GM18508 (cell line): ENCODE measurements at regions not wholly inside any gene's neighbourhood (a gene's known extent, or its start where the extent isn't known, plus 50 kb on each side); places are given as distances from the start of the nearest gene placed in this dataset.

Experiments used
- ATAC-seq: cut with Tn5 transposase; IDR thresholded peaks from one replicate; pipeline ENCODE4 v1.9.1; 2021; ENCODE audit warnings: moderate number of reproducible peaks; ENCODE audit not compliant: insufficient read depth, unreplicated experiment

DNA sequence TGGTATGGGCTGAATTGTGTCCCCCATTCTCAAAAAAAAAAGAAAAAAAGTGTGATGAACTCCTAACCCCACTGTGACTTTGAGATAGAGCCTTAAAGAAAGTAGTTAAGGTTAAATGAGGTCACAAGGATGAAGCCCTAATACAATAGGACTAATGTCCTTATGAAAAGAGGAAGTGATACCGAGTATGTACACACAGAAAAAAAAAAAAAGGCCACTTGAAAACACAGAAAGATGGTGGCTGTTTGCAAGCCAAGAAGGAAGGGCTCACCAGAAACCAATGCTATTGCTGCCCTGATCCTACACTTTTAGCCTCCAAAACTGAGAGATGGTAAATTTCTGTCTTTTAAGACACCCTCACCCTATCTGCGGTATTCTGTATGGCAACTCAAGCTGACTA lies 955.6 kb downstream of the PCDH17 start:
- peak; percentile 90 for ATAC-seq

- ATAC-seq, result no peak
Measured at GRCh38 chr13:58592052-58592451, 960.5 kb downstream of the PCDH17 start.

DNA sequence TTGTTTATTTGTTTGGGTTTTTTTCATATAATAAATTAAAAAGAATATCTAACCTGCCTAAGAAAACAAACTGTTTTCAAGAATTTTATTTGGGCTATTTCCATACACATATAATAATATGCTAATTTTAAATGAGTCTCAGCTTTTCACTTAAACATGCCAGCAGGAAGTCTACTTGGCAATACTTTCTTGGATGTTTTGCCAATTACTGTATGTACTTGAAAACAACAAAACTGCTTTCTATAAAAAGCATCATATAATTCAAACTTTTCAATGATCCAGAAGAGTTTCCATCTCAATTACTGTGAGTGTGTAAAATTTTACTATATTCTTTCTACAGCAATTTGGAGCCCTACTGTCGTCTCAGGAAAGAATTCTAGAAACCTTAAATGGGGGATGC lies 961.2 kb downstream of the PCDH17 start:
- no peak for ATAC-seq

- ATAC-seq, result no peak
Measured at GRCh38 chr13:58594747-58595600, 963.4 kb downstream of the PCDH17 start.

DNA sequence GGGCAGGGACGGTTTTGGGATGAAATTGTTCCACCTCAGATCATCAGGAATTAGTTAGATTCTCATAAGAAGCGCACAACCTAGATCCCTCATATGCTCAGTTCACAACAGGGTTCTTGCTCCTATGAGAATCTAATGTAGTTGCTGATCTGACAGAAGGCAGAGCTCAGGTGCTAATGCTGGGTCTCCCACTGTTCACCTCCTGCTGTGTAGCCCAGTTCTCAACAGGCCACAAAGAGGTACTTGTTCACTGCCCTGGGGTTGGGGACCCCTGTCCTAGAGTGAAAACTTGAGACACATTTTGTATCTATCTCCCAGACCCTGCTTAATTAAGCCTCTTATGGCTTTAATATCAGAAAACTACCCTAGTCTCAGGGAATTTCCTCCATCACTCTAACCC lies 966.0 kb downstream of the PCDH17 start:
- ATAC-seq, result no peak

GRCh38 chr13:58598241-58598640 lies 966.7 kb downstream of the PCDH17 start:
- no peak for ATAC-seq

GRCh38 chr13:58611117-58611516 lies 979.6 kb downstream of the PCDH17 start:
- no peak for ATAC-seq

GRCh38 chr13:58617880-58618665 lies 986.5 kb downstream of the PCDH17 start:
- ATAC-seq, result no peak

DNA sequence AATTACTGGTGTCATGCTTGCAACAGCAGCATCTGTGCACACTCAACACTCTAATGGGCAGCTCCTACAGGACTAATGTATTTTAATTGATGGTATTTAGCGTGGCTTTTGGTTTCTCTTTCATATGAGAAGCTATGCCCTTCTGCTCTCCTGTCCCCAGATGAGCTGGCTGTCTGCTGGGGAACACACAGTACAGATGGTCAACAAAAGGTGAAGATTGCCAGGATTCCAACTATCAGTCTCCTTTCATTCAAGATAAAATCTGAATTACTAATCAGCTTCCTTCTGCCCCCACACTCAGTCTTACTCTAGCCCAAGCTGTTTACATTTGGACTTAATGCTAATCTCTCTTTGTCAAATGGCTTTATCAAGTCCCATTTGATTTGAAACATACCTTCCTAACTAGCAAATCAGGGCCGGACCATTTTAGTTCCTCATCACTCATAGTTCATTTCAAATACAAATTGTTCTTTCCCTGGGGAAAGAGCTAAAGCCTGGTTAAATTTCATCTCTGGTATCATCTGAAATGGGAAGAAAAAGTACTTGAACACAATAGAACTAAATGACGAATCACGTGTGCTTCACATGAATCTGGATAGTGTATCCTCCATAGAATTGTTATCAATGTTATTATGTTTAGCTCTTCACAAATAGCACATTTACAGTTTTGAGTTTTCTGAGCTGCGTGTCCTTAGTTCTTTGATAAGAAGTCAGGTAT lies 988.0 kb downstream of the PCDH17 start:
- no peak for ATAC-seq

GRCh38 chr13:58620176-58620575 lies 988.6 kb downstream of the PCDH17 start:
- ATAC-seq, result no peak

GRCh38 chr13:58625703-58626389 lies 994.3 kb downstream of the PCDH17 start:
- ATAC-seq, result no peak

DNA sequence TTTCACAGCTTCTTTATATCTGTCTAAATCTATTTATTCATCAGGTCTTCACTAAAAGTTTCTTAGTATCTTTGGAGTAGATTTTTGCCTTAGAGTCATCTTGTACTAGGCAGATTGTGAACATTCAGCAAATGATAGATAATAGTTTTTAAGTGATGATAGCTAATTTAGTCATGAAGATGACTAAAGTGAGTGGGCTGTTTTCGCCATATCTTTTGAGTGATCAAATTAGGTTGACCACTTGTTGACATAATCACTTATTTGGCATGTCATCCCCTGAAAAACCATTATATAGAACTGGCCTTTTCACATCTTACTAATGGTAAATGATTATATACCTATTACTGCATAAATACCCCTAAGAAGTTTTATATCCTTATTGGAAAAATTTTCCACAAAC lies 999.2 kb downstream of the PCDH17 start:
- no peak for ATAC-seq

DNA sequence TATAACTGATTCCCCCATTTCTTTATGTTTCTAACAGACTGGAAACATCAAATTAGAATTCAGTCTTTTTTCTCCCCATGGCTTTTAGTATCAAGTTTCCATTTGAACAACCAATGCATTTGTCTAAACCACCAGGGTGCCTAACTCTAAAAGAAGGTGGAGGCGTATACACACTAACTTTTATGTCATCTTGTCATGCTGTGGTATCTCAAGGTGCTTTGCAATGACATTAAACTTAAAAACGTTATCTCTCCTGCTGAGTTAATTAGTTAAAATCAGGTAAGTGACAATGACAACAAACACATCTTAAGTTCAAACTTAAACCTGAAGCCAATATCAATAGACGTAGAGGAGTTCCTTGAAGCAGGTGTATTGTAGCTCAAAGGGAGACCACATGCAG lies 1001.7 kb downstream of the PCDH17 start:
- ATAC-seq, result no peak

DNA sequence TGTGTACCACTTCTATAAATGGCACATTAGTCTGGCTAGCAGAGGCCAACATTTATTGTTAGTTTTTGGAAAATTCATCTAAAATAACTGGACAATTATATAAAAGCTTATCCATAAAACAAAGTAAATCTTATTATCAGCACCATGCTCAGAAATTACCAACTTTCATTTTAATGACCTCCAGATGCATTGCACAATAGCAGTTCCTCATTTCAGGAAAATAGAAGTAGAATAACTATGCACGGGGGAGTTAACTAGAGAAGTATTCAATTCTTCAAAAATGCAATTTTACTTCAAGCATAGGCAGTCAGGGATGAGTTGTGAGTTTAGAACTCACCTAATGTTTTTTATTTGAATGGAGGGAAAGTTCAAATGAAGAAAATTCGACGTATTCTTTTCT lies 1023.5 kb downstream of the PCDH17 start:
- no peak for ATAC-seq

DNA sequence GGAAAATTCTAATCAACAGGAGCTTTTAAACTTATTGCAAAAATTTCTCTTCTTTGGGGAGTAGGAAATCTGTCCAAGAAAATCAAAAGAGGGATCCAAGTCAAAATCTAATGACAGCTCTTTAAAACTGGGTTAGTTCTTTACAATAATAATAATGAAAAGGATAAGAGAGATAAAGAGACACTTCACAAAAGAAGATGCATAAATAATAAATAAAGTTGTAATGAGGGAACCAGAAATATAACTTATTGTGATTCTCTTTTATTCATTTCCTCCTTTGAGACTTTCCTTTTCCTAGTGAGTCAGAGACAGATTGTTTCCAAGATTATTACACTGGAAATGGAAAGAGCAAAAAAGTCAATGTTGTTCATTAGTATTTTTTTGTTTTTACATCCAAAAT lies 1029.3 kb downstream of the PCDH17 start:
- no peak for ATAC-seq

DNA sequence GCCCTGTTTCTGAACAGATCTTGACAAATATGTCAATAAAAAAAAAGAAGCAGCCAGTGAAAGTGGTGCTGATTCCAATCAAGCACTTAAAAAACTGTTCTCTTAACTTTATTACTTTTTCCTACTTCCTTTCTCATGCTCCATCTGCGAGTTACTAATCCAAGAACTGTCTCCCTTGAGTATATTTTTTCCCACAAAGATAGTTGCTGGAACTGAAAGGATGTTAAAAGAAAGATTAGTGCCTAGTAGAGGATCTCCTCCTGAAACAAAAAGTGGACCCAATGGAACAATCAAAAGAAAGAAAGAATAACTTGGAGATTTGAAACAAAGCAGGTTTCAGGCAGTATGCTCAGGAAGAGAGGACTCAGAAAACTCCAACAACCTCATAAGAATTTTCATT lies 1034.8 kb downstream of the PCDH17 start:
- no peak for ATAC-seq

DNA sequence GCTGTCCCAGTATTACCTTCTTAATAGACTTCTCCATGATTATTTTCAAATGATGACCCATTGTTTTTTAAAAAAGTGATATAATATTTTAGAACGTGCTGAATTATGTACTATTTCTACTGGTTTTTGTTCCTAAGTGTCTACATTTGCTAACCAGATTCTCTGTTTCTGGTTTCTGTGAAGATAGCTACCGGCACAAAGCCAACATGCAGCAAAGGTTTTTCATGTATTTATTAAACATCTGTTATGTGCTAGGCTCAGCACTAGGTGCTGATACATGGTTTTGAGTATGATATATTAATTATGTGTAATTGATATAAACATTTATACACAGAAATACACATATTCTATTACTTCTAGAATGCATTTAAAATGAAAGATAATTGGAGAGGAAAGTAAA lies 1035.6 kb downstream of the PCDH17 start:
- no peak for ATAC-seq

DNA sequence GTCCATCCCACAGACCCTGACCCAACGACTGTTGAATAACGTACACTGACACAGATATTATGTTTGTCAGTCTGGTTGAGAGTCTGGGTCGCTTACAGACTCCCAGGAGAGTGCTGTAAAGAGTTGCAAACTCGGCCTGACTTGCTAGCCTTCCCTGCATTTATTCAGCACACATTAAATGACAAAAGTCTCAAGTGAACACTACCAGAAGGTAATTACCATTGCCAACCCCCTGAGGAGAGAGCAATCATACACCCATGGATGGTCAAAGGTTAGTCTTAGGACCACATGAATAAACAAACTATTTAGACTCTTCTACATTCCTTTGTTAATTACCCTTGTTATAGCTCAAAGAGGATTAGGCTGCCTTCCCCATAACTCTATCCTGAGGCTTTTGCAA lies 1048.6 kb downstream of the PCDH17 start:
- ATAC-seq, result no peak

DNA sequence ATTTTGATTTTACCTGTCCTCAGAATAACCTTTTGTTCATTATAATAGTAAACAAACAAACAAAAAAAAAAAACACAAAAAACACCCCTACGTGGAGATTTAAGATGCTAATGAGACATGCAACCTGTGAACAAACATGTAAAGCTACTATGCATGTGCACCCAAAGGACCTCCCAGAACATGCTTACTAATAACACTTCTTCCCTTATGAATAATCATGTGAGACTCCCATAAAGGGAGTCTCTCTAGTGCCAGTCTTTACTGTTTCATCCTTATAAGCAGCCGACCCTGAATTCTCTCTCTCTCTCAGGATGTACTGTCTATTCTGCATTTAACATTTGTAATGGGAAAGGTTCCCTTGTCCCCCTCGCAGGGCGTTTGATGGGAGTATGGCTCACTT lies 1051.1 kb downstream of the PCDH17 start:
- ATAC-seq, result no peak

GRCh38 chr13:58687148-58687547 lies 1055.6 kb downstream of the PCDH17 start:
- no peak for ATAC-seq
